ENCODE measurements at regions not wholly inside any gene's neighbourhood (a gene's known extent, or its start where the extent isn't known, plus 50 kb on each side); places are given as distances from the start of the nearest gene placed in this dataset.
"Not testable (repeated sequence)": the region's sequence is repeated elsewhere in the genome, so short reads cannot be mapped to it uniquely, and the experiment has no call there.

DNA sequence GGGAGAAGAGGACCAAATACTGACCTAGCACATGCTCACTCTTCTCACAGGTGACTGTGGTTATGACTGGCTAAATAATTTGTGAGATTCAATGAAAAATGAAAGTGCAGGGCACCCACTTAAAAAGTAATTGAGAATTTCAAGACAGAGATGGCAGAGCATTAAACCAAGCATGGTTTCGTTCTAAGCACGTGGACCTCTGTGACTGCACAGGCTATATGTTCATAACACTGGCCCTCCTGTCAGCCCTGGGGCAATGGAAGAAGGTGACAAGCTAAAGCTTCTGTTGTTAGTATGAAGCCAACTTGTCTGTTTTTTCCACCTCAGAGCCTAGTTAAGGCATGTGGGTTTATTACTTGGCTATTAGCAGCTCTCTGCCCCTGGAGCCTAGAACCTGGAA is 130.9 kb downstream of the FASLG start:
- Histone ChIP-seq H3K9me3 (replicated peaks) (no peaks in the 10 kb centered on the region), H3K27me3 (ENCODE audit: low read depth) (no peaks in the 10 kb centered on the region), H3K27ac (replicated peaks) (no peak overlapping the region), H3K4me3 (no peak overlapping the region), H3K4me1 (no peaks in the 10 kb centered on the region), H3K36me3 (no peaks in the 10 kb centered on the region)
- DNase-seq, result no peak
- intact Hi-C loops (cut with micrococcal nuclease), result no loop called here
- TF ChIP-seq, protein P1, sequence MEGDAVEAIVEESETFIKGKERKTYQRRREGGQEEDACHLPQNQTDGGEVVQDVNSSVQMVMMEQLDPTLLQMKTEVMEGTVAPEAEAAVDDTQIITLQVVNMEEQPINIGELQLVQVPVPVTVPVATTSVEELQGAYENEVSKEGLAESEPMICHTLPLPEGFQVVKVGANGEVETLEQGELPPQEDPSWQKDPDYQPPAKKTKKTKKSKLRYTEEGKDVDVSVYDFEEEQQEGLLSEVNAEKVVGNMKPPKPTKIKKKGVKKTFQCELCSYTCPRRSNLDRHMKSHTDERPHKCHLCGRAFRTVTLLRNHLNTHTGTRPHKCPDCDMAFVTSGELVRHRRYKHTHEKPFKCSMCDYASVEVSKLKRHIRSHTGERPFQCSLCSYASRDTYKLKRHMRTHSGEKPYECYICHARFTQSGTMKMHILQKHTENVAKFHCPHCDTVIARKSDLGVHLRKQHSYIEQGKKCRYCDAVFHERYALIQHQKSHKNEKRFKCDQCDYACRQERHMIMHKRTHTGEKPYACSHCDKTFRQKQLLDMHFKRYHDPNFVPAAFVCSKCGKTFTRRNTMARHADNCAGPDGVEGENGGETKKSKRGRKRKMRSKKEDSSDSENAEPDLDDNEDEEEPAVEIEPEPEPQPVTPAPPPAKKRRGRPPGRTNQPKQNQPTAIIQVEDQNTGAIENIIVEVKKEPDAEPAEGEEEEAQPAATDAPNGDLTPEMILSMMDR (IDR thresholded peaks at IDR 0.05; ENCODE audit: borderline replicate concordance), result no peak

- no peak overlapping the region for H3K4me3 ChIP-seq
- H3K36me3 ChIP-seq, result no peaks in the 10 kb centered on the region
- no peaks in the 10 kb centered on the region for H3K9me3 ChIP-seq (replicated peaks)
- no peaks in the 10 kb centered on the region for H3K4me1 ChIP-seq
- TF ChIP-seq, protein P1 (IDR thresholded peaks at IDR 0.05; ENCODE audit: borderline replicate concordance), result no peak
- H3K27ac ChIP-seq (replicated peaks), result no peak overlapping the region
- intact Hi-C loops (cut with micrococcal nuclease), result no loop called here
- H3K27me3 ChIP-seq (ENCODE audit: low read depth), result no peaks in the 10 kb centered on the region
- DNase-seq, result no peak
Observed at GRCh38 chr1:172790245-172790644, 131.3 kb downstream of the FASLG start.

- Histone ChIP-seq H3K27ac (replicated peaks) (no peak overlapping the region), H3K9me3 (replicated peaks) (no peaks in the 10 kb centered on the region), H3K4me1 (no peaks in the 10 kb centered on the region), H3K36me3 (no peaks in the 10 kb centered on the region), H3K4me3 (no peak overlapping the region), H3K27me3 (ENCODE audit: low read depth) (no peaks in the 10 kb centered on the region)
- TF ChIP-seq, protein P1 (IDR thresholded peaks at IDR 0.05; ENCODE audit: borderline replicate concordance), result no peak
- intact Hi-C loops (cut with micrococcal nuclease), result no loop called here
- no peak for DNase-seq
Observed at GRCh38 chr1:172793823-172794222, 134.9 kb downstream of the FASLG start.

- H3K36me3 ChIP-seq, result no peaks in the 10 kb centered on the region
- no peak for DNase-seq
- no peaks in the 10 kb centered on the region for H3K9me3 ChIP-seq (replicated peaks)
- TF ChIP-seq, protein P1 (IDR thresholded peaks at IDR 0.05; ENCODE audit: borderline replicate concordance), result no peak
- H3K27ac ChIP-seq (replicated peaks), result no peak overlapping the region
- H3K4me1 ChIP-seq, result no peaks in the 10 kb centered on the region
- intact Hi-C loops (cut with micrococcal nuclease), result no loop called here
- no peak overlapping the region for H3K4me3 ChIP-seq
- no peaks in the 10 kb centered on the region for H3K27me3 ChIP-seq (ENCODE audit: low read depth)
Observed at GRCh38 chr1:172795741-172796140, 136.8 kb downstream of the FASLG start.

DNA sequence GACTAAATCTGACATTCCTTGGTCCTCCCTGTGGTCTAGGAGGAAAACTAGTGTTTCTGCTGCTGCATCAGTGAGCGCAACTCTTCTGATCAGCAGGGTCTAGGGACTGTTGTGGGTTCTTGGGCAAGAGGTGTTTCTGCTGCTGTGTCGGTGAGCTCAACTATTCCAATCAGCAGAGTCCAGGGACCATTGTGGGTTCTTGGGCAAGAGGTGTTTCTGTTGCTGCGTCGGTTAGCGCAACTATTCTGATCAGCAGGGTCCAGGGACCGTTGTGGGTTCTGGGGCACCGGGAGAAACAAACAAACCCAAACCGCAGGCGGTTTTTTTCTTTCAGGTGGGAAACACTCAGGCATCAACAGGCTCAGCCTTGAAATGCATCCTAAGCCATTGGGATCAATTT is 140.9 kb downstream of the FASLG start:
- H3K4me3 ChIP-seq; intact Hi-C loops (cut with micrococcal nuclease); H3K4me1 ChIP-seq; DNase-seq; H3K27me3 ChIP-seq (ENCODE audit: low read depth); H3K36me3 ChIP-seq; H3K27ac ChIP-seq (replicated peaks): not testable (repeated sequence)
- peaks cover 23% of the 10 kb centered on the region for H3K9me3 ChIP-seq (replicated peaks)

DNA sequence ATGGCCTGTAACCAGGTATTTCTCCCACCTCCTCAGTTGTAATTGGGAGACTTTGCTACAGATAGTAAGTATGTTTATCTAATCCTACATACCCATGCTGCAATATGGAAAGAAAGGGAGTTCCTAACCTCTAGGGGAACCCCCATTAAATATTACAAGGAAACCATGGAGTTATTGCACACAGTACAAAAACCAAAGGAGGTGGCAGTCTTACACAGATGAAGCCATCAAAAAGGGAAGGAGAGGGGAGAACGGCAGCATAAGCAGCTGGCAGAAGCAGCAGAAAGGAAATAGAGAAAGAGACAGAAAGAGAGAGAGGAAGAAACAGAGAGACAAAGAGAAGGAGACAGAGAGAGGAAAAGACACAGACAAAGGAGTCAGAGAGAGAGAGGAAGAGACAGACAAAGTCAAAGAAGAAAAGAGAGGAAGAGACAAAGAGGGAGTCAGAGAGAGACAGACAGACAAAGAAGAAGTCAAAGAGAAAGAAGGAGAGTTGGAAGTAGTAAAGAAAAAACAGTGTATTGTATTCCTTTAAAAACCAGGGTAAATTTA is 142.9 kb downstream of the FASLG start:
- H3K27me3 ChIP-seq (ENCODE audit: low read depth), result no peaks in the 10 kb centered on the region
- no peak overlapping the region for H3K4me3 ChIP-seq
- H3K9me3 ChIP-seq (replicated peaks), result peaks cover 23% of the 10 kb centered on the region
- H3K27ac ChIP-seq (replicated peaks), result no peak overlapping the region
- H3K4me1 ChIP-seq, result no peaks in the 10 kb centered on the region
- H3K36me3 ChIP-seq, result no peaks in the 10 kb centered on the region
- TF ChIP-seq, protein P1 (IDR thresholded peaks at IDR 0.05; ENCODE audit: borderline replicate concordance), result no peak
- intact Hi-C loops (cut with micrococcal nuclease), result no loop called here
- no peak for DNase-seq

All from left ventricle myocardium inferior (tissue), 1 donor.